GM12864 (cell line): ENCODE measurements at regions not wholly inside any gene's neighbourhood (a gene's known extent, or its start where the extent isn't known, plus 50 kb on each side); places are given as distances from the start of the nearest gene placed in this dataset.

ENCODE experiments used
- DNase-seq: peaks from one replicate; pipeline ENCODE4 v3.0.0-alpha.2; 2011; ENCODE audit warnings: low read depth
- H3K4me3 ChIP-seq: 2 replicates; pipeline ENCODE4 v1.5.1; 2011; ENCODE audit warnings: mild to moderate bottlenecking, low read depth, low read length, control low read depth
- TF ChIP-seq, protein P1 (sequence below): IDR thresholded peaks from 2 replicates; pipeline ENCODE4 v1.5.1; 2011; ENCODE audit warnings: low read depth, mild to moderate bottlenecking, moderate library complexity, low read length, control low read depth, inconsistent platforms; ENCODE audit errors: missing control alignments

DNA sequence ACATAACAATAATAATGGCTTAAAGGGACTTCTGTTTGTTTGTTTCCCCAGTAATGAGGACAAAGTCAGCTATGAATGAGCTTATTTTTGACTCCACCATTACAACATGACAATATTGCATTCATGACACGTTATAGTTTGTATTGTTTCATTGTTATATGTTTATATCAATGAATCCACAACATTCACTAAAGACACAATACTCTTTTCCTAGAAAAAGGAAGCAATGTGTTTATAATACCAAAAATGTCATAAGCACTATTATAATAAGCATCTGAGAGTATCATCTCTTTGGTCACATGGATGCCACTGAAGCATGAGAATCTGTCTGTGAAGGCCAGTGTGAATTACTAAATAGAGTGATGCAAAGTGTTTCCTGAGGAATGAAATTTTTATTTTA, 1026.9 kb upstream of the C9orf72 start:
- DNase-seq = no peak
- no peak overlapping the region for H3K4me3 ChIP-seq
- TF ChIP-seq, protein P1, sequence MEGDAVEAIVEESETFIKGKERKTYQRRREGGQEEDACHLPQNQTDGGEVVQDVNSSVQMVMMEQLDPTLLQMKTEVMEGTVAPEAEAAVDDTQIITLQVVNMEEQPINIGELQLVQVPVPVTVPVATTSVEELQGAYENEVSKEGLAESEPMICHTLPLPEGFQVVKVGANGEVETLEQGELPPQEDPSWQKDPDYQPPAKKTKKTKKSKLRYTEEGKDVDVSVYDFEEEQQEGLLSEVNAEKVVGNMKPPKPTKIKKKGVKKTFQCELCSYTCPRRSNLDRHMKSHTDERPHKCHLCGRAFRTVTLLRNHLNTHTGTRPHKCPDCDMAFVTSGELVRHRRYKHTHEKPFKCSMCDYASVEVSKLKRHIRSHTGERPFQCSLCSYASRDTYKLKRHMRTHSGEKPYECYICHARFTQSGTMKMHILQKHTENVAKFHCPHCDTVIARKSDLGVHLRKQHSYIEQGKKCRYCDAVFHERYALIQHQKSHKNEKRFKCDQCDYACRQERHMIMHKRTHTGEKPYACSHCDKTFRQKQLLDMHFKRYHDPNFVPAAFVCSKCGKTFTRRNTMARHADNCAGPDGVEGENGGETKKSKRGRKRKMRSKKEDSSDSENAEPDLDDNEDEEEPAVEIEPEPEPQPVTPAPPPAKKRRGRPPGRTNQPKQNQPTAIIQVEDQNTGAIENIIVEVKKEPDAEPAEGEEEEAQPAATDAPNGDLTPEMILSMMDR = no peak

DNA sequence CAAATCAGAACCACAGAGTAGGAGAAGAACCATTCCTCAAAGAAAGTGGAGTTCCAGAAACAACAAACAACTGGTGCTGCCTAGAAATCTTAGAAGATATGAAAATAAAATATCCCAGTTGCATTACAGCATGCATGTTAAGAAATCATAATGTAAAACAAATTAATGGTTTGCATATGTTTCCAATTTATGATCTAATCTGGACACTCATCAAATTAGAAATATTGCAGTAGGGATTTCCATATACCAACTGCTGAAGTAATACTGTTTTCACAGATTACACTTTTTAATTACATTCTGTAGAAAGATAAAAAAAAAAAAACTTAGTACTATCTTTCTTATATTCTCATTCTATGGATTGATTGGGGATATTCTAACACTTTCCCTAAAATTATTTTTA, 1034.6 kb upstream of the C9orf72 start:
- TF ChIP-seq, protein P1 = no peak
- no peak overlapping the region for H3K4me3 ChIP-seq
- DNase-seq = no peak

DNA sequence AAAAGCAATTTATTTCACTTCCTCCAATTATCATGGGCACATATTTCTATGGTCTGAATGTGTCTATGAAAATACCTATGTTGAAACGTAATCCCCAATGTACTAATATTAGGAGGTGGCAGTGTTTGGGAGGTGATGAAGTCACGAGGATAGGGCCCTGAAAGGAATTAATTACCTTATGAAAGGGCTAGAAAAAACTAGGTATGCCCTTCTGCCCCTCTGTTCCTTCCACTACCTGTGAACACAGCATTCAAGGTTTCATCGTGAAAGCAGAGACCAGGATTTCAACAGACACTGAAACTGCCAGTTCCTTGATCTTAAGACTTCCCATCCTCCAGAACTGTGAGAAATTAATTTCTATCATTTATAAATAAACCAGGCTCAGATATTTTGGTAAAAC, 1037.1 kb upstream of the C9orf72 start:
- no peak overlapping the region for H3K4me3 ChIP-seq
- DNase-seq = no peak
- TF ChIP-seq, protein P1 = no peak

DNA sequence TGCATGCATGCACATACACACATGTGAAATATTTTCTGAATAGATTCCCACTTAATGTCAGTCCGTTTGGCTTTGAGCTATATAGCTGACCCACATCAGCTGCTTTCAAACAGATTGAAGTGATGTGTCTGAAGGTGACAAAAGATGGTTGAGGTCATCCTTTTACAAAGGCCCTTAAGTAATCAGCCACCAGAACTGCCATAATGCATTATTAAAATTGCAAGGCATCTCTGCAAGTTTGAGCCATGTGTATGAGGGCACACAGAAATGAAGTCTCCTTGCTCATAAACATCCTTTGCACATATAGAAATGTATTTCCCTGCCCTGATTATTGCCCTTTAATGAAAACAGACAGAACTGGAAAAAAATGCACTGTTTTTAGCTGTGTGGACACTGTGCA, 1043.0 kb upstream of the C9orf72 start:
- H3K4me3 ChIP-seq = no peak overlapping the region
- TF ChIP-seq, protein P1 = no peak
- DNase-seq = no peak

DNA sequence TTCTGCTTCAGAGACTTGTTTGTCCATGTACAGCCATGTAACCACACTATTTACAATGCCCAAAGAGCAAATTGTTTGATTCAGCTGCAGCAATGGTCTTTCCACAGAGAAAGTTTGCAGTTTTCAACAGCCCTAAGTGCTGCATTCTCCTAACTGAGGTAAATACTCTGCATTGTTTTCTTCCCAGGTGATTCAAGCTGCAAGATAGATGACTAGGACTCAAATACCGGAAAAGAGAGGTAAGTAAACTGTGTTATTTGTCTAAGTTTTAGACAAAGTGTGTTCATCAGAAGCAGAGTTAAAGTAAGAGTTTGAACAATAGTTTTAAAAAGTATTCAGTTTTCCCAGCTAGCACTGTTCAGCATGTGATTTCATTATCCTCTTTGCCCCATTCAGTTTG, 1046.7 kb upstream of the C9orf72 start:
- TF ChIP-seq, protein P1 = no peak
- no peak for DNase-seq
- H3K4me3 ChIP-seq = no peak overlapping the region

DNA sequence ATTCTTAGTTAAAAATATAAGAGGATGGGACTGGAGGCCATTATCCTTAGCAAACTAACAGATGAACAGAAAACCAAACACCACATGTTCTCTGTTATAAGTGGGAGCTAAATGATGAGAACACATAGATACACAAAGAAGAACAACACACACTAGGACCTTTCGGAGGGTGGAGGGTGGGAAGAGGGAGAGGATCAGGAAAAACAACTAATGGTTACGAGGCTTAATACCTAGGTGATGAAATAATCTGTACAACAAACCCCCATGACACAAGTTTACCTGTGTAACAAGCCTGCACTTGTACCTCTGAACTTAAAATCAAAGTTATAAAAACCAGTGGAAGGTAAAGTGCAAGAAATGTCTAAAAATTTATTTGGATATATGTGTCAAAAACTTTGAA, 1047.4 kb upstream of the C9orf72 start:
- DNase-seq = no peak
- TF ChIP-seq, protein P1 = no peak

DNA sequence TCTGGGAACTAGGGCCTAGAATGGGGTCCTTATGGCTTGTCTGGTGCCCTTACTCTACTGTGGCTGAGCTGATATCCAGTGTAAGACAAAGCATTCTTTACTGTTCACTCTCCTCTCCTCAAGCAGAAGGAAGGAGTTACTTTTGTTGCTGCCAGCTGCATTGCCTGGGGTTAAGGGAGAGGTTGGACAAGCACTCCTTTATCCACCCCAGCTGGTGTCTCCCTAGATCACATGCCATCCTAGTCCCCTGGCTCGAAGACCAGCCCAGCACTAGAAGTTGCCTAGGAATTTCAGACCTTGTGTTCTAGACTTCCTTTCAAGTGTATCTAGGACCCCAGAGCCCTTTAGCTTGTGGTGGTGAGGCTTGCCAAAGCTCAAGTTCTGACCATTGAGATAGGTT, 1051.5 kb upstream of the C9orf72 start:
- H3K4me3 ChIP-seq = no peak overlapping the region
- DNase-seq = no peak
- TF ChIP-seq, protein P1 = no peak

More for the DNA sequence above, 1047.4 kb upstream of the C9orf72 start:
- no peak overlapping the region for H3K4me3 ChIP-seq
